Chondrocyte (in vitro differentiated cells): ENCODE measurements at regions not wholly inside any gene's neighbourhood (a gene's known extent, or its start where the extent isn't known, plus 50 kb on each side); places are given as distances from the start of the nearest gene placed in this dataset.

Experiments used
- DNase-seq: peaks from one replicate; pipeline ENCODE4 v3.0.0; 2021; ENCODE audit warnings: mixed read lengths, low spot score
- H3K27ac Mint-ChIP-seq: one replicate; pipeline ENCODE4 v1.8.0; 2021; ENCODE audit warnings: mild to moderate bottlenecking, moderate library complexity, mixed read lengths; ENCODE audit not compliant: unreplicated experiment
- H3K27me3 Mint-ChIP-seq: 2 replicates; pipeline ENCODE4 v1.8.0; 2021; ENCODE audit warnings: low read depth, mixed read lengths
- H3K36me3 Mint-ChIP-seq: 2 replicates; pipeline ENCODE4 v1.8.0; 2021; ENCODE audit warnings: low read depth, mixed read lengths
- H3K4me1 Mint-ChIP-seq: 2 replicates; pipeline ENCODE4 v1.8.0; 2021; ENCODE audit warnings: low read depth, mild to moderate bottlenecking, mixed read lengths
- H3K4me3 Mint-ChIP-seq: one replicate; pipeline ENCODE4 v1.8.0; 2021; ENCODE audit warnings: mild to moderate bottlenecking, moderate library complexity, mixed read lengths; ENCODE audit not compliant: unreplicated experiment
- H3K9me3 Mint-ChIP-seq: 2 replicates; pipeline ENCODE4 v1.8.0; 2021; ENCODE audit warnings: low read depth, mixed read lengths
- TF ChIP-seq, protein P1 (sequence below): fragments of 200-600 bp; sonication (generic); IDR thresholded peaks from 2 replicates; pipeline ENCODE4 v1.5.0; 2021; ENCODE audit warnings: antibody characterized with exemption, mild to moderate bottlenecking, moderate library complexity

- no peaks in the 10 kb centered on the region for H3K9me3 Mint-ChIP-seq
- no peak for DNase-seq
- TF ChIP-seq, protein P1, sequence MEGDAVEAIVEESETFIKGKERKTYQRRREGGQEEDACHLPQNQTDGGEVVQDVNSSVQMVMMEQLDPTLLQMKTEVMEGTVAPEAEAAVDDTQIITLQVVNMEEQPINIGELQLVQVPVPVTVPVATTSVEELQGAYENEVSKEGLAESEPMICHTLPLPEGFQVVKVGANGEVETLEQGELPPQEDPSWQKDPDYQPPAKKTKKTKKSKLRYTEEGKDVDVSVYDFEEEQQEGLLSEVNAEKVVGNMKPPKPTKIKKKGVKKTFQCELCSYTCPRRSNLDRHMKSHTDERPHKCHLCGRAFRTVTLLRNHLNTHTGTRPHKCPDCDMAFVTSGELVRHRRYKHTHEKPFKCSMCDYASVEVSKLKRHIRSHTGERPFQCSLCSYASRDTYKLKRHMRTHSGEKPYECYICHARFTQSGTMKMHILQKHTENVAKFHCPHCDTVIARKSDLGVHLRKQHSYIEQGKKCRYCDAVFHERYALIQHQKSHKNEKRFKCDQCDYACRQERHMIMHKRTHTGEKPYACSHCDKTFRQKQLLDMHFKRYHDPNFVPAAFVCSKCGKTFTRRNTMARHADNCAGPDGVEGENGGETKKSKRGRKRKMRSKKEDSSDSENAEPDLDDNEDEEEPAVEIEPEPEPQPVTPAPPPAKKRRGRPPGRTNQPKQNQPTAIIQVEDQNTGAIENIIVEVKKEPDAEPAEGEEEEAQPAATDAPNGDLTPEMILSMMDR: no peak
- H3K27me3 Mint-ChIP-seq: peaks cover 2% of the 10 kb centered on the region
- H3K4me3 Mint-ChIP-seq: no peak overlapping the region
- H3K36me3 Mint-ChIP-seq: no peaks in the 10 kb centered on the region
- H3K4me1 Mint-ChIP-seq: no peaks in the 10 kb centered on the region
- no peak overlapping the region for H3K27ac Mint-ChIP-seq
Measured at GRCh38 chr1:118589238-118589846, 398.8 kb downstream of the TBX15 start.

GRCh38 chr1:118588566-118588965 is 399.6 kb downstream of the TBX15 start:
- Mint-ChIP-seq H3K9me3 (no peaks in the 10 kb centered on the region), H3K4me1 (no peaks in the 10 kb centered on the region), H3K27me3 (peaks cover 2% of the 10 kb centered on the region), H3K4me3 (no peak overlapping the region), H3K27ac (no peak overlapping the region), H3K36me3 (no peaks in the 10 kb centered on the region)
- no peak for DNase-seq
- TF ChIP-seq, protein P1: no peak

- H3K4me1 Mint-ChIP-seq: no peaks in the 10 kb centered on the region
- peaks cover 36% of the 10 kb centered on the region for H3K9me3 Mint-ChIP-seq
- H3K4me3 Mint-ChIP-seq: no peak overlapping the region
- DNase-seq: no peak
- TF ChIP-seq, protein P1: no peak
- no peaks in the 10 kb centered on the region for H3K27me3 Mint-ChIP-seq
- H3K27ac Mint-ChIP-seq: no peak overlapping the region
- H3K36me3 Mint-ChIP-seq: peaks cover 5% of the 10 kb centered on the region
Measured at GRCh38 chr1:118578276-118578675, 393.2 kb upstream of the SPAG17 start.

GRCh38 chr1:118575060-118575459 is 390.0 kb upstream of the SPAG17 start:
- TF ChIP-seq, protein P1: no peak
- Mint-ChIP-seq H3K4me3 (no peak overlapping the region), H3K4me1 (no peaks in the 10 kb centered on the region), H3K36me3 (peaks cover 10% of the 10 kb centered on the region), H3K9me3 (peaks cover 46% of the 10 kb centered on the region), H3K27ac (no peak overlapping the region), H3K27me3 (no peaks in the 10 kb centered on the region)
- no peak for DNase-seq

- Mint-ChIP-seq H3K4me3 (no peak overlapping the region), H3K36me3 (no peaks in the 10 kb centered on the region), H3K27me3 (no peaks in the 10 kb centered on the region), H3K9me3 (peaks cover 3% of the 10 kb centered on the region), H3K4me1 (no peaks in the 10 kb centered on the region), H3K27ac (no peak overlapping the region)
- no peak for DNase-seq
- TF ChIP-seq, protein P1: no peak
Measured at GRCh38 chr1:118564961-118565703, 380.1 kb upstream of the SPAG17 start.
